ENCODE measurements at regions not wholly inside any gene's neighbourhood (a gene's known extent, or its start where the extent isn't known, plus 50 kb on each side); places are given as distances from the start of the nearest gene placed in this dataset.

- FAIRE-seq, result no peak
Observed at GRCh38 chr7:36802459-36803135, 78.3 kb upstream of the AOAH start.

GRCh38 chr7:36796850-36797536, 72.7 kb upstream of the AOAH start:
- FAIRE-seq, result no peak

DNA sequence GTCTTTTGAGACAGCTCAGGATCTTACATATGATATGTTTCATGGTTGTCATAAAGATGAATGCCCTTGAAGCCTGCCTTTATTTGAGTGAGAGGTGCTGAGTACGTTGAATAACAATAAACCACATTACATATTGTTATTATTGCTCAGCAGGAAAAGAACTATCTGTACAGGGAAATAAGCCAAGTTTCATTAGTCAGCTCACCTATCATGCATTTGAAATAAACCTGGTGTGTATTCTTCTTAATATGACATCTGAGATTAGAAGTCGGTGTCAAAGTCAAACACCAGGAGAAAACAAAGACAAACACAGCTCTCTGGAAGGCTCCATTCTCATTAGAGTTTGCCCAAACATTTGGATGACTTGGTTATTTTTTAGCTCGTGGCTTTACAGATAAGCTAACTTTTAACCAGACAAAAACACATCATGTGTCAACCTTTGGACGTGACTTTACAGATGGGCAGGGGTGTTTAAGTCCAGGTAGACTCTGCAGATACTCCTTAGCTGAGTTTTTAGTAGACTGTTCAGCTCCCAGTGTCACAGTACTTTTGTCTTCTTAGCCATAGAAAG, 71.2 kb upstream of the AOAH start:
- FAIRE-seq, result peak; percentile 90

GRCh38 chr7:36794689-36795088, 70.4 kb upstream of the AOAH start:
- FAIRE-seq, result no peak

- no peak for FAIRE-seq
Observed at GRCh38 chr7:36792421-36792820, 68.1 kb upstream of the AOAH start.

- FAIRE-seq, result no peak
Observed at GRCh38 chr7:36790311-36790787, 66.1 kb upstream of the AOAH start.

- no peak for FAIRE-seq
Observed at GRCh38 chr7:36788825-36789470, 64.7 kb upstream of the AOAH start.

DNA sequence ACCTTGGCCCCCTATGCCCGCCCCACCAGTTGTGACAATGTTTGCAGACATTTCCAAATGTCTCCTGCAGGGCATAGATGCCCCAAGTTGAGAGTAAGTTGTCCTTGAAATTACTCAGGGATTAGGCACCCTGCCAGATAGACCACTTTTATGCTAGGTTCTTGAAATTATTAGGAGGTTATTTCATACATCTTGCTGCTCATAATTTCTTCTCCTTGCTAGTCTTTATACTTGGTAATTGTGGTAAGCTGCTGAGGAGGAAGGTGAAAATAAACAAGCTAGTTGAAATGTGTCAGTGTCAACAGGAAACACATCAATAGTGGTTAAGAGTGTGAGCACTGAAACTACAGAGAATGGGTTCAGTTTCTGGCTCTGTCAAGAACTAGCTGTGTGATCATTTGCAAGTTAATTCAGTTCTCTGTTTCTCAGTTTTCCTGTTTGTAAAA, 63.7 kb upstream of the AOAH start:
- FAIRE-seq, result no peak

- no peak for FAIRE-seq
Observed at GRCh38 chr7:36784991-36785940, 61.0 kb upstream of the AOAH start.

DNA sequence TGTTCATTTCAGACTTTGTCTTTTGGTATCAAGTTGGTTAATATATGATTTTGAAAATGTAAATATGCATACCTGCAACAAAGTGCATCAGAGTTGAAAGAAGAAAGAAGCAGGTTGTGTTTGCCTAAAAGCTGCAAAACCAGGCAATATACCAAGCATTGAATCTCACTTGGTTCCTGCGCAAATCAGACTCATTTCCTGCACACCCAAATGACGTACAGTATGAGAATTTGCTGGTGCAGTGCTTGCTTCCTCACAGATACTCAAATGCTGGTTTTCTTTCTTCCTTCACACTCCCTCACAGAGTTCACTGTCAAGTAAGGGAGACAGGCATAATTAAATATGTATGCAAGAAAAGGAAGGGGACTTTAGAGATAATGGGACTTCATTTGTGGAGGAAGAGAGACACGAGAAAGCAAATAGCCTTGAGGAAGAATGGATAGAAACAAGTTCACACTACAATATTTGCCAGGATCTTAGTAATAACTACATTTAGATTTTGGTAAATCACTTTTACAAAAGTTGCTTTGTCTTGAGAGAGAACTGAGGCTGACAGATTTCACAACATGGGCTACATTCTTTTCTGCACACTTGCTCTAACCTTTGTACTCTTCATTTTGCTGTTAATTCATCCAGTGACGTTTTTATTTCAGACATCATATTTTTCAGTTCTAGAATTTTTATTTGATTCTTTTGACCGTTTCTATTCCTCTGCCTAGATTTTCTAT, 56.9 kb upstream of the AOAH start:
- no peak for FAIRE-seq

DNA sequence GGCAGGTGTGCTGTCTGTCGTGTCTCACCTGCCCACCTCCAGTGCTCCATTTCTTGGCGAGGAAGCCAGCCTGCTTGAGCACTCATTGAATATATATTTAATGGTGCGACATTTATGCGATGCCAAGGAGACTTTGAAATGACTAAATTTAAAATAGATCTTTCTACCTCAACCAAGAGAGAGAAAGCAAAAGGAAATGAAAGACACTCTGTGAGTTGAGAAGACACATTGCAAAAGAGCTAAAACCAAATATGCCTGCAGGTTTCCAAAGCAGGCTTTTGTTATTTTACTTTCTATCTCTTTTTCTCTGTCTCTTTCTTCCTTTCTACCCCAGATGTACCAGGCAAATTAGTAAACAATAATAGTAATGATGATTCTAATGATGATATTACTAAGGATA, 53.6 kb upstream of the AOAH start:
- no peak for FAIRE-seq

GRCh38 chr7:36777062-36777461, 52.8 kb upstream of the AOAH start:
- FAIRE-seq, result no peak

- FAIRE-seq, result no peak
Observed at GRCh38 chr7:36775676-36776075, 51.4 kb upstream of the AOAH start.

- no peak for FAIRE-seq
Observed at GRCh38 chr7:36775061-36775620, 50.8 kb upstream of the AOAH start.

Data from islet of Langerhans (tissue), 1 donor.